HG03280 (cell line): ENCODE measurements at regions not wholly inside any gene's neighbourhood (a gene's known extent, or its start where the extent isn't known, plus 50 kb on each side); places are given as distances from the start of the nearest gene placed in this dataset.

ENCODE experiments used
- ATAC-seq: cut with Tn5 transposase; IDR thresholded peaks from one replicate; pipeline ENCODE4 v1.9.1; 2021; ENCODE audit warnings: mild to moderate bottlenecking, moderate library complexity; ENCODE audit not compliant: unreplicated experiment

DNA sequence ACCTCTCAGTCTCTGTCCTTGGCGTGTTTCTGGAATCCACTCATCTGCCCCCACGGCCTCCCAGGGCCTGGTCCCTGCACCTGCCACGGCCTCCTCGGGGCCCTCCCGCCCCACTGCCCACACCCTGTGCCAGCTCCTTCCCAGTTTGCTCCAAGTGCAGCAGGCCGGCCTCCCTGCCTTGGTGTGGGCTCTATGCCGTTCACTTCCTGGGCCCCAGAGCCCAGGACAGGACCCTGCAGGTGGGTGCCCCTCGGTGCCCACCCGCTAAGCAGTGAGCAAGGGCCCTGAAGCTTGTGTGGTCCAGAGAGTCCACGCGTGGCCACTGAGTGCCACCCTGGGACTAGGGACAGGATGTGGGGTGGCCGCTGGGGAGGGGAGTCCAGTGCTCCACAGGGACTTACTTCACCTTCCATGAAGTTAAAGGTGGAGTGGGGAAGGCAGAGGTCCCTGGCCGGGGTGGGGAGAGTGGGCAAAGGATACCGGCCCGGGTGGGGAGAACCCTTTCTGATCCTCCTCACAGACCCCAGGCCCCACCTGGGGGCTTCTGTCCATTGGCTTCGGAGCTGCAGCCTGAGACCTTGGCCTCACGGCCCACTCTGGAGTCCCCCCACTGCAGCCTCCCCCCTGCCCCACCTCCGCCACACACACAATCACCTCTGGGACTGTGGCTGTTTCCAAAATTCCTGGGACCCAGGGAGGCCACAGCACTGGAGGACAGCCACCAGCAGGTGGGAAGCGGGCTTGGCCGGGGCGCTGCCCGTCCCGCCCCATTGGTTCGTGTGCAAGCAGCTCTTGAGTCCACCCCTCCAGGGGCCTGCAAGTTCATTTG lies 60.0 kb upstream of the NKX1-1 start:
- no peak for ATAC-seq

DNA sequence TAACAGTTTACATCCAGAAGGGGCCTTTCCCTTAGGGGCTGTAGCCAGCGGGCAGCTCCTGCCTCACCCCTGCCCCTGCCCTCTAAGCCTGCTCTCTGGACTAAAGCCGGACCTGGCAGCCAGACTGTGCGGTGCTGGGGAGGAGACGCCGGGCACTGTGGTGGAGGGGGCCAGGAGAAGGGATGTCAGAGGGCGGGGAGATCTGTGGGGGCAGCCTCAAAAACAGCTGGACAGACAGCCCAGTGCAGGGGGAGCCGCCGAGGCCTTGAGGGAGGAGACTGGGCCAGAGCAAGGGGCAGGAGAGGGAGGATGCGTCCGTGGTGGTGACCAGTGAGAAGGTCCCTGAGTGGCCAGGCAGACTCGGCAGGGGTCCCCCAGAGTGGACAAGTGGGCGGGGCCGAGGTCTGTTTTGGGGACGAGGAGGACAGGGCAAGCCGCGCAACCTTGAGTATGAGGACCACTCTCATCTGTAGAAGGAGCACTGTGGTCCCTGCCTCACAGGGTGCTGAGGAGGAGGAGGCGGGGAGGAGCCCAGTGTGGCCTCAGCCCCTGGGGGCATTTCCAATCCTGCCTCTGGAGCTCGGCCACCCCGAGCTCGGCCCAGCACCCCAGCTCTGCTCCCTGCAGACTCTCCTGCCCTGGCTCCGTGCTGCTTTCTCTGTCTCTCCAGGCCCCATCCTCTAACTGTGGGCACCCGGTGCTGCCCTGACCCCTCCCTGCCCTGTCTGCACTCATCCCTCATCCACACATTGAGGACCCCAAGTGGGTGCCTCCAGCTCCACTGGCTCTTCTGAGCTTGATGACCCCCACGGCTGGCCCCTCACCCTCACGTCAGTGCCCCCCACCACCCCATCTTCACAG lies 59.2 kb upstream of the NKX1-1 start:
- ATAC-seq: no peak

DNA sequence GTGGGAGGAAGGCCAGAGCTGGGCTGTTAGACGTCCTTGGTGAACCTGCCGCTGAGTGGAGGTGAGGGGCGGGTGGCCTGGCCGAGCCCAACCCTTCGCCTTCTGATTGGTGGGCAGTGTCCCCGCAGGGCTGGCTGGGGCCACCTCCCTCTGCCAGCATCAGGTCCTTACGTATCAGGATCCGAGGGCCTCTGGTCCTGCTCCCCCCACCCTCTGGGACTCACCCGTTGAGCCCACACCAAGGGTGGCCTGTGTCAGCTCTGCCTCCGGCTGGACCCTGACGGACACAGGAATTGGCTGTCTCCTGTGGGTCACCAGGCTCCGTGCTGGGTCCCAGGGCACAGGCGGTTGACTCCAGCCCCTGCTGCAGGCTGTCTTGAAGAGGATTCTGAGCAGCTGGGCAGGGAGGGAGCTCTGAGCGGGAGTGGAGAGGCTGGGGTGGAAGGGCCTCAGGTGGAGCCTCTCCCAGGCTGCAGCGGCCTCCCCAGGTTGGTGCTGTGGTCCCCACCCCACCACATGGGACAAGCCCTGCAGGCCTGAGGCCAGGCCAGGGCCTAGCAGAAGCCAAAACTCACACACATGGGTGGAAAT lies 58.4 kb upstream of the NKX1-1 start:
- ATAC-seq: no peak

DNA sequence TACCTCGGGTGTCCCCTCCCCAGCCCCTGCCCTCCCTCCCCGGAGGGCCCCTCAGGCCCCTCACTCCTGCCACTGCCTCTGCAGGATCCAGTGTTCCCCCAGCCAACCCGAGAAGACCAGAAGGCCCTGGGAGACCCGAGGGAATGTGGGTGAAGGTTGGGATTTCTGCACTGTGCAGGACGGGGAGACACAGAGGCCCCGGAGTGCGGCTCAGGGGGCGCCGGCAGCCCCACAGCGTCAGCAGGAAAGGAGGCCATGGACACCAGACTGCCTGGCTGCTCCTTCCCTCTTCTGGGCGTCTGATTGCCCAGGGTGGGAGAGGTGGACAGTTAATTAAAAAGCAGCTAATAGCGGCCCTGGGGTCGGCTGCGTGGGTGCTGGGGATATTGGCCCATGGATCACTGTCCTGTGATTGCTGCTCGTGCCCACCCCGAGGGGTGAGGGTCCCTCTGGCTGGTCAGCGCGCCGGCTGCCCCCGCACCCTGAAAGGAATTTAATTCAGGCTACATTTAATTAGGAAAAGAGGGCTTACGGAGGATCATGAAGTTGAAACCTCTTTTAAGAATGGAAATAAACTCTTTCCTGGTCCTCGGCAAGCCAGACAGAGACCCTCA lies 57.8 kb upstream of the NKX1-1 start:
- ATAC-seq: no peak

DNA sequence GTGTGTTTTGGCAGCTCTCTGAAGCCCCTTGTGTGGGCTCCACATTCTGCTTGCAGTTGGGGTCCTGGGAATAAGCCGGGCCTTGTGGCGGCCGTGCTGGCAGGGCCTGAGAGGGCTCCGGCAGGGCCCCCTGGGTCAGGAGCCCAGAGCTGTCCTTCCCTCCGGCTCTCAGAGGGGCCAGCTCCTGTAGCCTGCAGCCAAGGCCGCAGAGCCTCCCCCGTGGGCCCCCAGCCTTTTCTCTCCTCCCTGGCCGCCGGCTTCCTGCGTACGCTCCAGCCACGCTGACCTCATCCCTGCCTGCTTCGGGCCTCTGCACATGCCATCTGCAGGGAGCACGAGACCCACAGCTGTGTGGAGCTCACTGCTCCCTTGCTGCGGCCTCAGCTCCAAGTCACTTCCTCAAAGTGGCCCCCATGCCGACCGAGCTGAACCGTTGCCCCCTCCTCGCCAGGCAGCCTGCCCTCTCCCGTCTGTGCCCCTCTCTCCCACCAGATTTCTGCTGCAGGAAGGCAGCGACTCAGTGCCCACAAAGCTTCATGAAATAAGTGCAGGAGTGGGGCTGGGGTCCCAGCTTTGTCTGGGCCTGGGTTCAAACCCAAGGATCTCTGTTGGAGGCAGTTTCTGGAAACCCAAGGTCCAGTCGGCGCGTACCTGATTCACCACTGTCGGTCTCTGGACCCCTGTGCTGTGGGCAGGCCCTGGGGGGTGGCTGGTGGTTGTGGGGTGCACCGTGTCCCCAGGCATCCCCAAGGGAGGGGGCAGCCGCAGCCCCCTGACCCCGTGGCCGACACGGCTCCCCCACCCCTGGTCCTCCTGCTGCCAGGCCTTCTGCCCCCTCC lies 57.1 kb upstream of the NKX1-1 start:
- no peak for ATAC-seq

DNA sequence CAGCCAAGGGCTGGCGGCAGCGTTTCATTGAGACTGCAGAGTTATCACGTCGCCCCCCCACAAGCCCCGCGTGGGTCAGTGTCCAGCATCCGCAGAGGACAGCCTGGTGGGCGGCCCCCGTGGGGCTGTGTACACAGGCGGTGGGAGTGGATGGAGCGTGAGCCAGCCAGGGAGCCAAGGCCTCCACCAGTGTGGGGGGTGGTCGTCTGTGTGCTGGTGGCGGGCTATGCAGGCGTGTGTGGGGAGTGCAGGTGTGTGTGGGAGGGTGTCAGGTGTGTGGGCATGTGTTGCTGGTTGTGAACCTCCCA lies 56.5 kb upstream of the NKX1-1 start:
- ATAC-seq: no peak

DNA sequence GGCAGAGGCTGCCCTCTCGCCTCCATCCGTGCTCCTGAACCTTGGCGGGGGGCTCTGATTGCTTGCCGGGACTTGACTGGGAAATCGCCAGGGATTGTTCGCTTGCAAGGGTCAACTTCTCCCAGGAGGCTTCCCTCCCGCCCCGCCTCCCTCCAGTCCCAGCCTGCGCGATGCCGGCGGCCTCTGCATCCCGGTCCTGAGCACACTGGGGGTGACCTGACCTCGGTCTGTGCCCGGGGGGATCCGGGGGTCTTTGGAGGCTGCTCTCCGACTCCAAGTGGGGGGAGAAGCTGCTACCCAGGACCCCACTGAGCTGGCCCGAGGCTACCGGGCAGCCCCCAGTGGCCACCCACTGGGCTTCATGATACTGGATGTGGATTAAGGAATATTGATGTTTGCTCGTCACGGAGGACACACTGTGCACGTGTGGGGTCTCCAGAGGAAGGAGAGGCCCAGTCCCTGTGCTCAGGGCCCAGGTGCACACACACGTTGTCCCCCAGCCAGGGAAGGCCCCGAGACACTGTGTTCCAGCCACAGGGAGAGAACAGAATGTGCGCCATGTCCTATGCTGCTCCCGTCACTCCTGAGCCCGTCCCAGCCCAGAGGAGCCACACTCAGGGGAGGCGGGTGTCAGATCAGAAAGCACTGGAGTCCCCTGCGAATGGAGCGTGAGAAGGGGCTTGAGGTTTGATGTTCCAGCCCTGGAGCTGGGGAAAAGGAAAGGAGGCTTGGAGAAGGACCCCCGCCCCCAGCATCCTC lies 55.9 kb upstream of the NKX1-1 start:
- no peak for ATAC-seq

DNA sequence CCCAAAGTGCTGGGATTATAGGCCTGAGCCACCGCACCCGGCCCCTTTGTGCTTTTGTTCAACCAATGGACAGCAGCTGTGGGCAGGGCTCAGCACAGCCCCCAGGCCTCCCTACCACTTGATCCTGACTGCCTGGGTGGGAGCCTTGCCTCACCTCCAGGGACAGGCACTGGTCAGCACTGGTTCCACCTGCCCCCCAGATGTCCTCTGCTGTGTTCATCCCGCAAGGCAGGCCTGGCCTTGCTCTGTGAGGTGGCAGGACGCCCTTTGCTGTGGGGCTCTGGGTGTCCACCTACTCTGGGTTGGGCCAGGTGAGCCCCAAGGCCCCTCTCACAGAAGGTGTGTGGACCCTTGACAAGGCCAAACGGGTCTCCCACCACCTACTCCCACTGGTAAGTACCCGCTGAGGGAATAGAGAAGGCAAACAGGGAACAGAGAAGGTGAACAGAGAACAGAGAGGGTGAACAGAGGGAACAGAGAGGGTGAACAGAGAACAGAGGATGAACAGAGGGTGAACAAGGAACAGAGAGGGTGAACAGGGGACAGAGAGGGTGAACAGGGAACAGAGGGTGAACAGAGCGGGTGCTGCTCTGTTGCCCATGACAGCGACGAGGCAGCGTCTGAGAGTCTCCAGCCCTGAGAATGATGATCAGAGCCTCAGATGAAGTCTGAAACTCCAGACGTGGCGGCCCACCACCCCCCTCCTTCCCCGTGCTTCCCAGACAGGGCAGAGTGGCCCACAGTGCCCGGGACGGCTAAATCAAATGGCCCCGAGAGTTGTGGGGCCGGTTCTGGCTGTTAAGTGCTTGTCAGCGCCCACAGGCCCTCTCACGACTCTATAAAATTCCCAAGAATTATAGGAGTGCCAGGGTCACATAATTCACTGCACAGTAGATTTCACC lies 55.0 kb upstream of the NKX1-1 start:
- ATAC-seq: no peak

DNA sequence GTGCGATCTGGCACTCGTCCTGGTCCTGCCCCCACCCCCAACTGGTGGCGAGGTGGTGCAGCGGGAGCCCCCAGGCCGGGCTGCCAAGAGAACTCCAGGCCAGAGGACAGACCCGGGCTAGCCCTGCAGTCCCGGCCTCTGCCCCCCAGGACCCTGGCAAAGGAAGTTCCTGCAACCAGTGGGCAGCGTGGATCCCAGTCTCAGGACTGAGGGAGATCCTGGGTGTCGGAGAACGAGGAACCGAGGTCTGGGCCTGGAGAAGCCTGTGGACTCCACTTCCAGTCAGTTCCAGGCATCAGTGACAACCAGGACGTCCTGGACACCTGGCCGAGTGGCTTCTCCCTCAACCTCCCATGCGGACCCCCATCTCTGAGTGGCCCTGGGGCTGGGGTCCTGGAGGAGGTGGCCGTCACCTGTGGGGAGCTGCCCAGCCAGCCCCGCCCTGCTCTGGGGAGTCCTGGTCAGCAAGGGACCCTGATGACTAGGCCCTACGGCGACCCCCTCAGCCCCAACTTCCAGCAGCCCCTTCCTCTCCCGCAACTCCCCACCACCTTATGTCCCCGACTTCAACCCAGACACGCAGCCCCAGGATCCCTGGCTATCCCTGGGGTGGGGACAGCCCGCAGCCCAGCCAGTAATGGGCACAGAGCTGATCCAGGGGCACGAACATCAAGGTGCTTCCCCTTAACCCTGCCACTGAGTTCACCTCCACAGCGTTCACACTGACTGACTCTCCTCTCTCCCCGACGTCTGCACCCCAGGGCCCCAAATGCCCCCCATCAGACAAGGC lies 53.7 kb upstream of the NKX1-1 start:
- no peak for ATAC-seq

DNA sequence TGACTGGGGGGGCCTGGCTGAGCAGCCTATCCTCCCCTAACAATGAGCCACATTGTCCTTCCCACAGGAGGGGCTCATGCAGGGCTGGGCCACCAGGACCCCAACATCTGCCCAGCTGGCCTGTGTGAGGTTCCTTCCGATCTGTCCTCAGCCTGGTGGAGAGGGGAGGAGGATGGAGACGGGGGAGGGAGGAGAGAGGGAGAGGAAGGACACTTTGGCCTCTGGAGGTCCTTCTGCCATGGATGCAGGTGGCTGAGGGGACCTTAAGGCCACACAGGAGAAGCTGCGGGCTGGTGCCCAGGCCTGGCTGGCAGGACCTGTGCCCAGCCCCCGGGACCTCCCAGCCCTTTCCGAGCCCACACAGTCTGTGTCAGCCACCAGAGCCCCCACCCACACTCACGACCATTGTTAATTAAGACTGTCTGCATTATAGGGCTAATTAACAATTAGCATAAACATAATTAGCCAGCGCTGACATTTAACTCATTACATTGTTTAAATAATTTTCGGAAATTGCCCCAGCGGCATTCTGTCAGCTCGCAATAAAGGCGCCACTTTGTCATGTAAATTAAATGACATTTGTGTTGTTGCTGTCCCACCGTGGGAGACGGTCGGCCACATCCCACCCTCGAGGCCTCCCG lies 53.0 kb upstream of the NKX1-1 start:
- ATAC-seq: no peak

DNA sequence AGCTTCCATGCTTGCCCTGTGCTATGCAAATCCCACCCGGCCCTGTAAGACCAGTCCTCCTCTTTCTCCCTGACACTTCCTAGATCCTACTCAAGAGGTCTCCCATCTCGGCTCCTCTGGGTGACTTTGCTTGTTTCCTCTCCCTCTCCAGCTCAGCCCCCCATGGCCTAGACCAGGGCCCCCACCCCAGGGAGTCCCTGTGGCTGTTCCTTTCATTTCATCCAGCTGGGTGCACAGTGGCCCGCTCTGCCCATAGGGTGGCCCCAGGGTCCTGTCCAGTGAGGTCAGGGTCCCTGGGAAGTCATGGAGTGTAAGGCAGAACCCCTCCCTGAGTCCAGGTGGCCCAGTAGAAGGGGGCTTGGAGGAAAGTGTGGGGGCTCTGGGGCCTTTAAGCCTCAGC lies 52.3 kb upstream of the NKX1-1 start:
- ATAC-seq: no peak
